DOHH2 (cell line): ENCODE measurements at regions not wholly inside any gene's neighbourhood (a gene's known extent, or its start where the extent isn't known, plus 50 kb on each side); places are given as distances from the start of the nearest gene placed in this dataset.

Source experiments
- H3F3A ChIP-seq: fragments of 200-600 bp; sonication (generic), shearing (Covaris generic); 2 replicates; pipeline ENCODE4 v1.6.0; 2016; ENCODE audit warnings: antibody characterized with exemption, mild to moderate bottlenecking; ENCODE audit not compliant: control insufficient read depth, insufficient read depth
- H3K27ac ChIP-seq: fragments of 200-600 bp; sonication (generic); 2 replicates; pipeline ENCODE4 v1.5.1; 2014; ENCODE audit warnings: low read depth, mild to moderate bottlenecking, low read length, moderate library complexity
- H3K27me3 ChIP-seq: fragments of 200-600 bp; sonication (generic); 2 replicates; pipeline ENCODE4 v1.6.1; 2014; ENCODE audit warnings: mild to moderate bottlenecking, low read length, mixed read lengths; ENCODE audit not compliant: control insufficient read depth
- H3K36me3 ChIP-seq: fragments of 200-600 bp; sonication (generic); 2 replicates; pipeline ENCODE4 v1.6.1; 2014; ENCODE audit warnings: mild to moderate bottlenecking, low read length, moderate library complexity, mixed read lengths; ENCODE audit not compliant: control insufficient read depth
- H3K4me1 ChIP-seq: fragments of 200-600 bp; sonication (generic); 2 replicates; pipeline ENCODE4 v1.6.1; 2014; ENCODE audit warnings: mild to moderate bottlenecking, low read length, mixed read lengths; ENCODE audit not compliant: control insufficient read depth
- H3K4me2 ChIP-seq: fragments of 200-600 bp; sonication (generic); 2 replicates; pipeline ENCODE4 v1.6.0; 2014; ENCODE audit warnings: mild to moderate bottlenecking, low read length, moderate library complexity
- H3K4me3 ChIP-seq: fragments of 200-600 bp; sonication (generic); 2 replicates; pipeline ENCODE4 v1.5.1; 2014; ENCODE audit warnings: mild to moderate bottlenecking, low read length, mixed read lengths
- H3K79me2 ChIP-seq: fragments of 200-600 bp; sonication (generic); 2 replicates; pipeline ENCODE4 v1.6.1; 2014; ENCODE audit warnings: mild to moderate bottlenecking, low read length, mixed read lengths; ENCODE audit not compliant: control insufficient read depth
- H3K9me2 ChIP-seq: fragments of 200-600 bp; sonication (generic); replicated peaks from 2 replicates; pipeline ENCODE4 v1.6.1; 2014; ENCODE audit warnings: mild to moderate bottlenecking, low read length, mixed read lengths; ENCODE audit not compliant: control insufficient read depth
- H3K9me3 ChIP-seq: fragments of 200-600 bp; sonication (generic); 2 replicates; pipeline ENCODE4 v1.6.1; 2014; ENCODE audit warnings: antibody characterized with exemption, low read length, mixed read lengths; ENCODE audit not compliant: control insufficient read depth, insufficient read depth
- H4K20me1 ChIP-seq: fragments of 200-600 bp; sonication (generic); 2 replicates; pipeline ENCODE4 v1.6.0; 2014; ENCODE audit warnings: low read depth, mild to moderate bottlenecking, antibody characterized with exemption, low read length, moderate library complexity; ENCODE audit not compliant: control insufficient read depth, insufficient read depth
- CTCF ChIP-seq: fragments of 200-600 bp; sonication (generic); IDR thresholded peaks from one replicate; pipeline ENCODE4 v1.5.1; 2014; ENCODE audit warnings: antibody characterized with exemption, mild to moderate bottlenecking, low read depth, low read length; ENCODE audit not compliant: poor library complexity, severe bottlenecking
- EZH2phosphoT487 ChIP-seq: fragments of 200-600 bp; sonication (generic); IDR thresholded peaks from 2 replicates; pipeline ENCODE4 v1.6.1; 2017; ENCODE audit warnings: borderline replicate concordance, mild to moderate bottlenecking, antibody characterized with exemption, low read length, moderate library complexity, mixed read lengths

GRCh38 chr7:24141874-24142509, 142.0 kb upstream of the NPY start:
- Histone ChIP-seq H3F3A (no peaks in the 10 kb centered on the region), H3K4me3 (no peak overlapping the region), H3K9me2 (no peaks in the 10 kb centered on the region), H3K27ac (no peak overlapping the region), H3K4me1 (no peaks in the 10 kb centered on the region), H3K27me3 (no peaks in the 10 kb centered on the region), H4K20me1 (no peaks in the 10 kb centered on the region), H3K4me2 (no peak overlapping the region), H3K36me3 (no peaks in the 10 kb centered on the region), H3K79me2 (no peaks in the 10 kb centered on the region), H3K9me3 (no peaks in the 10 kb centered on the region)
- TF ChIP-seq CTCF, result no peak
- TF ChIP-seq EZH2phosphoT487, result no peak

- H3K36me3 ChIP-seq, result no peaks in the 10 kb centered on the region
- H3K9me2 ChIP-seq, result no peaks in the 10 kb centered on the region
- H3K79me2 ChIP-seq, result no peaks in the 10 kb centered on the region
- H3K9me3 ChIP-seq, result no peaks in the 10 kb centered on the region
- H4K20me1 ChIP-seq, result no peaks in the 10 kb centered on the region
- no peak overlapping the region for H3K4me2 ChIP-seq
- no peak overlapping the region for H3K4me3 ChIP-seq
- H3K27me3 ChIP-seq, result no peaks in the 10 kb centered on the region
- H3F3A ChIP-seq, result no peaks in the 10 kb centered on the region
- TF ChIP-seq EZH2phosphoT487, result no peak
- no peak for TF ChIP-seq CTCF
- no peak overlapping the region for H3K27ac ChIP-seq
- H3K4me1 ChIP-seq, result no peaks in the 10 kb centered on the region
Measured at GRCh38 chr7:24143547-24143946, 140.4 kb upstream of the NPY start.

GRCh38 chr7:24151944-24152343, 132.0 kb upstream of the NPY start:
- no peak overlapping the region for H3K4me2 ChIP-seq
- no peaks in the 10 kb centered on the region for H3K9me3 ChIP-seq
- H4K20me1 ChIP-seq, result no peaks in the 10 kb centered on the region
- H3K9me2 ChIP-seq, result no peaks in the 10 kb centered on the region
- no peak overlapping the region for H3K27ac ChIP-seq
- H3F3A ChIP-seq, result no peaks in the 10 kb centered on the region
- TF ChIP-seq EZH2phosphoT487, result no peak
- TF ChIP-seq CTCF, result no peak
- H3K79me2 ChIP-seq, result no peaks in the 10 kb centered on the region
- H3K27me3 ChIP-seq, result no peaks in the 10 kb centered on the region
- no peak overlapping the region for H3K4me3 ChIP-seq
- H3K4me1 ChIP-seq, result no peaks in the 10 kb centered on the region
- no peaks in the 10 kb centered on the region for H3K36me3 ChIP-seq
